HG02870 (cell line): ENCODE measurements at regions not wholly inside any gene's neighbourhood (a gene's known extent, or its start where the extent isn't known, plus 50 kb on each side); places are given as distances from the start of the nearest gene placed in this dataset.
"Not testable (repeated sequence)": the region's sequence is repeated elsewhere in the genome, so short reads cannot be mapped to it uniquely, and the experiment has no call there.

Experiments used
- ATAC-seq: cut with Tn5 transposase; IDR thresholded peaks from one replicate; pipeline ENCODE4 v1.9.1; 2021; ENCODE audit warnings: mild to moderate bottlenecking, moderate library complexity; ENCODE audit not compliant: unreplicated experiment

DNA sequence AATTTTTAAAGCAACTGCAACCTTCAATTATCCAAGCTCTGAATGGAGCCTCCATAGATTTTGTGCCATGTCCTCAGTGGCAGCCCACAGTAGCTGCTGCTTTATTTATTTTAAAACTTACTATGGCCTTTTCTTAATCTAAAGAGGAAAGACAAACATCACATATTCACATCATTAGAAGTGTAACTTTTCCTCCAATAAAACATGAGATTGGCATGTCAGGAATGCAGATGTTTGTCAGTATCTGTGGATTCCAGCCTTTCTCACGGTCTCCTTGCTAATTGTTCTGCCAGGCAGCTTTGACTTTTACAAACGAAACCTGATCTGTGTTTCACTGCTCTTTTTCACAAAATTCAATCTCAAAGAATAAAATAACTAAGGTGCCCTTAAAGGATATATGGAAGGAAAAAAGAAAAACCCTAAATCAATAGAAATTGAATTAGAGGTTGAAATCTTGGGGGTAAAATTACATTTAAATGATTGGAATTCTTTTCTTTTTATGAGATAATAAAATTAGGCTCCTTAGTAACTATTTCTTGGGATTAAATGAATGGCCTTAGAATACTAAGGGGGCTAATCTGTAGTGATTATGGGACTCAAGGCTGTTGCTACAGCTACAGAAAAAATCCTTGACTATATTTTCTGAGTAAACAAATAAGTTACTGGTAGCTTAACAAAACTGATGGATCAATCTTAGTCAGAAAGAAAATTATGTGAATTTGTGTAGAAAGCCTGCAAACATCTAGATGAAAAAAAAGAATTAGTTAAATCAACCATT, 151.3 kb downstream of the RTL9 start:
- ATAC-seq, result no peak

DNA sequence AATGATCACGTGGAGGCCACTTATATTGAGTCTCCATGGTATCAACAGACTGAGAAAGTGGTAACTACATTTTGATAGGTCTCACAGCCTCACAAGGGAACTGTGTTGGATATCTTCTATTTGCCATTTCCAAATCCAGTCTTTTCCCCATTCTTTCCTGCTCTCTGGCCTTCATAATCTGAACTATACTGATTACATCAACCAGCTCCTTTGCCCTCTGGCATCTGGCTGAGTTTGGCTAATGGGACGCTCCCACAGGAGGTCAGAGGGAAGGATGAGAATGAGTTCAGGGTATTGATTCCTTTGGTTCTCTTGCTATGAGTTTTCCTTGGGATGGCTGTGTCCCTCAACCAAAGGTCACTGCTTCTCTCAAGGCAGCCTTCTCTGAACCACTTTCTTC, 152.6 kb downstream of the RTL9 start:
- no peak for ATAC-seq

DNA sequence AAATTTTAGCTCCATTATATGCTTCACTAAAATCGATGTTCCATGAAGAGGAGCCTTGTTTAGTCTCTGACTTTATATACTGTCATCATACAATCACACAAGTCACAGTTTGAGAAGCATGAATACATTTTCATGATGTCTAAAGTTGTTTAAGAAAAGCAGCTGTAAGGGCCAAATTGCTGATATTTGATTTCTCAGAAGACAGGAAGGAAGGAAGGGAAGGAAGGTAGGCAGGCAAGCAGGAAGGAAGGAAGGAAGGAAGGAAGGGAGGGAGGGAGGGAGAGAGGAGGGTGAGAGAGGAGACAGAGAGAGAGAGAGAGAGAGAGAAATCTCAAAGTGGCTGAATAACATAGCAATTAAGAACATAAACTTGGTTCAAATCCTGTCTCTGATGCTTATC, 153.7 kb downstream of the RTL9 start:
- no peak for ATAC-seq

DNA sequence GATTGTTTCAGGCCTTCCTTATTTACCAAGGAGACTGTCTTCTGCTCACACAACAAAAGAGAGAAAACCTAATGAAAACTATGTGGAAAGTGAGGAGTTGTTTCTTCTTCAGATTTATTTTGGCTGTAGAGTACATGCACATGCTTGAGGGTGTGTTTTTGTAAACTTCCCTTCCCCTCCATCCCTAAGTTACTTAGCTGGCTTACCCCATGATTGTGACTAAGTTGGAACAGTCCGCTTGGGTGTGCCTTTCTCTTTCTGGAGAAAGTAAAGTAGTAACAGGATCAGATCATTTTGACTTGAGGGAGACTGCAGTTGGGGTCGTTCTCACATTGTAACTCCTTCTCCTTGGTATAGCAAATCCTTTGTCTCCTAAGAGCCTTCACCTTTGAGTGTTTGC, 155.9 kb downstream of the RTL9 start:
- ATAC-seq, result no peak

DNA sequence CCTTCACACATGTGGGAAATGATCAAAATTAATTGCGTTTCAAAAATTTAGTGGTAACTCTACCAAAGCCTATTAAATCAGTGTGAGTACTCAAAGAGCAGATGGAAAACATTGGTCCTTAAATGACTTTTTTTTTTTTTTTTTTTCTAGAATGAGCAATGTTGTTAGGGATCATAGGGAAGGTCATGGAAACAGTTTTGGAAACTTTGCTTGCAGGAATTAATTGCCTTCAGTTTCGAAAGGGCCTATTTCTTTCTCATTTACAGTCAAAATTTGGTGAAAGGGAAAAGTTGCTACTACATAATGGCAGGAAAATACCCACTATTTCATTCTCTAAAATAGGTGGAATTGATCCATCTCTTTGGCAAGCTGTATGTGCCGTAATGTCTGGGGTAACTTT, 160.9 kb downstream of the RTL9 start:
- ATAC-seq, result no peak

DNA sequence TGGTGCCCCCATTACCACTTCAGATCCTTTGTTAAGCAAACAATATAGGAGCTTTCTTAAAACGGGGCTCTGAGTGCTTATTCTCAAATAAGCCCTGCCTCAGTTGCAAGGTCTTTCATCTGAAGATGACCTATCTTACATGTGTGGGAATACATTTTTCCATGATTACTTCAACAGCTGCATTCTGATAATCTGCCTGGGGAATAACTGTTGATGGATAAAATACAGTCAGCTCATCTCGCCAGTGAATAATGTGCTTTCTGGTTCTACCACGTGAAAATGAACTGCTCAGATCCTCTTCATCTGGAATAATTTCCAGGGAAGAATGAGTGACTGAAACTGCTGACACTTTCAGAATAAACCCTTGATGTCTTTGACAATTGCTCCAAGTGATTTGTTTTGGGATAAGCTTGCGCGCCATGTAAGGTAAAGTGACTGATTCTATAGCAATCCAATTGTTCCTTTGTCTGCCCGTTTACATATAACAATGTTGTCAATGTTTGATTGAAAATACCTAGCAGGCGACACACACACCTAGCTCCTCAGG, 161.3 kb downstream of the RTL9 start:
- ATAC-seq, result no peak

DNA sequence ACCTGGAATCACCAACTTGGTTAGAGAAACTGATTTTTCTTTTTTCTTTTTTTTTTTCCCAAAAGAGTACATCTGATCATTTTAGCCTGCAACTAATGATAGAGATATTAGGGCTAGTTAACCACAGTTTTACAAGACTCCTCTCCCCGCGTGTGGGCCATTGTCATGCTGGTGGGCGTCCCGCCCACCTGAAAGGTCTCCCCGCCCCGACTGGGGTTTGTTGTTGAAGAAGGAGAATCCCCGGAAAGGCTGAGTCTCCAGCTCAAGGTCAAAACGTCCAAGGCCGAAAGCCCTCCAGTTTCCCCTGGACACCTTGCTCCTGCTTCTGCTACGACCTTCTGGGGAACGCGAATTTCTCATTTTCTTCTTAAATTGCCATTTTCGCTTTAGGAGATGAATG, 162.0 kb downstream of the RTL9 start:
- not testable (repeated sequence) for ATAC-seq

DNA sequence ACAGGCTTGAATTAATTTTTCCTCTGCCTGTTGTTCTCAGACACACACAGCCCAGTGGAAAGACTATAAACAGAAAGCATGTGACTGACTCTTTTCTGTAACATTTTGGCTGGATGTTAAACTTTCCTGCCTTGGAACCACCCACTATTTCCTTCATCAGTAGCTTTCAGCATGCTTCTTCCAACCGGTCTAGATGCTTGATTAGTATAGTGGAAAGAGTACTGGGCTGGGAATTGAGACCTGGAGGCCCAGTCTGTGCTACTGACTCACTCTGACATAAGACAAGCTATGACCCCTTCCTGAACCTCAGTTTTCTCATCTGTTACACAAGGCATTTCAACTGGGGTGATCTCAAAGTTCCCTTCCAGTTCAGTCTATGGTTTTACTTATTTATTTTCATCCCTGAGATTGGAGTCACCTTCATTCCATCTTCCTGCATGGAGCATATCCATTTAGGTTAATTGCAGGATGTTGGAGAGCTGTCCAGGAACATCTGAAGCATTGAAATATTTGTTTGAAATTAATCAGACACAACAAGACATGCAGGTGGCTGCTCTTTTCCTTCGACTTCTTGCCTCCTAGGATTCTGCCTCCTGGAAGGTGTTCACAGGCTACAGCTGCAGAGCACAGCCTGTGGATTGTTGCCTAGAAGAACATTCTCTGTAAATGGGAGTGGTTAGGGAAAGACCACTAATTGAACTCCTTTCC, 173.4 kb downstream of the RTL9 start:
- no peak for ATAC-seq

DNA sequence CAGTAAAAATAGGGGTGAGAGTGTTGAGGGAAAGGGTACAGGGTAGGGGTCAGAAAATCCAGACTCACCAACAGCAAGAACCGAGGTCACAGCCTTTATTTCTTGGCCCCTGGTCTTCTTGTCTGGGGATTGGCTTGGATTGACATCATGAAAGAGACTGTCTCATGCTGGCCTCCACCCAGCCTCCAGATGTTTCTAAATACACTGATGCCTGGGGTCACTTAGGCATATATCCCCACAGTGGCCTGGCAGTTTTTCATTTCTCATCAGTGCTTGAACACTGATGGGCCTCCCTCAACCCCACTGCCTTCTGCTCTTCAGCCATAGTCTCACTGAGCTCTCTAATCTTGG, 173.9 kb downstream of the RTL9 start:
- ATAC-seq, result no peak

DNA sequence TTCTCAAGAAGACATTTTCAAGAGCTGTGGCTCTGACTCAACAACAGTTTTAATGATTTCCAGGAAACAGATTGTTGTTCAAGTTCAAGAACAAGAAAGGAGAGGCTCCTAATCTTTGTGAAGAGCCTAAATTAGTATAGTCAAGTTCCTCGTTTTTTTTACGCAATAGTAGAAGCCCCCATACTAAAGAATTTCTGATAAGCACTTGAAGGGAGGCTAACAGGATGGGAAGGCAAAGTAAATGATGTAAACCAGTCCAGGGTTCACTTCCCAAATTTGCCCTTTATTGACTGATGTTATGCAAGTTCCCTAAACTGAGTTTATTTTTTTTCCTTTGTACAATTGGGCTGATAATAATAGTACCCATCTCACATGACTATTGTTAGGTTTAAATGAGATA, 178.2 kb downstream of the RTL9 start:
- no peak for ATAC-seq

DNA sequence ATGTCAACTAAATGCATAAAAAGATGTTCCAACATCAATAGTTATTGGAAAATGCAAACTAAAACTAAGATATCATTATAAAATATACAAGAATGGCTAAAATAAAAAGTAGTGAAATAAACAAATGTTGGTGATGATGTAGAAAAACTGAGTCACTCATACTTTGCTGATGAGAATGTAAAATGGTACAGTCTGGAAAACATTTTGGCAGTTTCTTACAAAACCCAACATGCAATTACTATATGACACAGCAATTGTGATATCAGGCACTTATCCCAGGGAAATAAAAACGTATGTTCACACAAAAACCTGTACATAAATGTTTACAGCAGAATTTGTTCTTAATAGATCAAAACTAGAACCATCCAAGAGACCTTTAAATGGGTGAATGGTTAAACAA, 182.6 kb downstream of the RTL9 start:
- ATAC-seq, result no peak

DNA sequence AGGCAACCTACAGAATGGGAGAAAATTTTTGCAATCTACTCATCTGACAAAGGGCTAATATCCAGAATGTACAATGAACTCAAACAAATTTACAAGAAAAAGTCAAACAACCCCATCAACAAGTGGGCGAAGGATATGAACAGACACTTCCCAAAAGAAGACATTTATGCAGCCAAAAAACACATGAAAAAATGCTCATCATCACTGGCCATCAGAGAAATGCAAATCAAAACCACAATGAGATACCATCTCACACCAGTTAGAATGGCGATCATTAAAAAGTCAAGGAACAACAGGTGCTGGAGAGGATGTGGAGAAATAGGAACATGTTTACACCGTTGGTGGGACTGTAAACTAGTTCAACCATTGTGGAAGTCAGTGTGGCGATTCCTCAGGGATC, 192.2 kb downstream of the RTL9 start:
- not testable (repeated sequence) for ATAC-seq

DNA sequence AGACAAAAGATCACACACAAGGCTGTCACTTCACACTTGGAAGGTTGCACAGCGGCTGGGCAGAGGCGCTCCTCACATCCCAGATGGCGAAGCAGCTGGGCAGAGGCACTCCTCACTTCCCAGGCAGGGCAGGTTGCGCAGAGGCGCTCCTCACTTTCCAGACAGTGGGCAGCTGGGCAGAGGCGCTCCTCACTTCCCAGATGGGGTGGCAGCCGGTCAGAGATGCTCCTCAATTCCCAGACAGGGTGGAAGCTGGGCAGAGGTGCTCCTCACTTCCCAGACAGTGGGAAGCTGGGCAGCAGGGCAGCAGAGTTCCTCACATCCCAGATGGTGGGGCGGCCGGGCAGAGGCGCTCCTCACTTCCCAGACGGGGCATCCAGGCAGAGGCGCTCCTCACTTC, 199.2 kb downstream of the RTL9 start:
- ATAC-seq, result no peak

DNA sequence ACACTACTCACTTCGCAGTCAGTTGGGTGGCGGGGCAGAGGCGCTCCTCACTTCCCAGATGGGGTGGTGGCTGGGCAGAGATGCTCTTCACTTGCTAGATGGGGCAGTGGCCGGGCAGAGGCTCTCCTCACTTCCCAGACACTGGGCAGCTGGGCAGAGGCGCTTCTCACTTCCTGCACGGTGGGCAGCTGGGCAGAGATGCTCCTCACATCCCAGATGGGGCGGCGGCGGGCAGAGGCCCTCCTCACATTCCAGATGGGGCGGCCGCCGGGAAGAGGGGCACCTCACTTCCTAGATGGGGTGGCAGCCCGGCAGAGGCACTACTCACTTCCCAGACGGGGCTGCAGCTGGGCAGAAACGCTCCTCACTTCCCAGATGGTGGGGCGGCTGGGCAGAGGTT, 199.8 kb downstream of the RTL9 start:
- no peak for ATAC-seq

DNA sequence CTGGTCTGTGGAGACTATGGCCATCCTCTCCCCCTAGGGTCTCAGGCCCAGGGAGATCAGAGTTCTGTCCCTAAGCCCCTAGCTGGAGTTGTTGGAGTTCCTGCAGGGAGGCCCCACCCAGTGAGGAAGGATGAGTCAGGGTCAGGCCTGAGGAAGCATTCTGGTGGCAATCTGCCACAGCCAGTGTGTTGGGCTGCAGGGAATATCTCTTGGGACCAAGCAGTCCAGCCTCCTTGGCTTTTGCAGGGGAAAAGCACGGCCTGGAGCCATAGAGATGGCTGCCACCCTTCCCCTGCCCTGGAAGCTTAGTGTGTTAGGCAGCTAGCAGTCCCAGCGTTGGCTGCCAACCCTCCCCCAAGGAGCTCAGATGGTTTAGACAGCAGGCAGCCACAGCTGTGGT, 202.4 kb downstream of the RTL9 start:
- ATAC-seq, result no peak

DNA sequence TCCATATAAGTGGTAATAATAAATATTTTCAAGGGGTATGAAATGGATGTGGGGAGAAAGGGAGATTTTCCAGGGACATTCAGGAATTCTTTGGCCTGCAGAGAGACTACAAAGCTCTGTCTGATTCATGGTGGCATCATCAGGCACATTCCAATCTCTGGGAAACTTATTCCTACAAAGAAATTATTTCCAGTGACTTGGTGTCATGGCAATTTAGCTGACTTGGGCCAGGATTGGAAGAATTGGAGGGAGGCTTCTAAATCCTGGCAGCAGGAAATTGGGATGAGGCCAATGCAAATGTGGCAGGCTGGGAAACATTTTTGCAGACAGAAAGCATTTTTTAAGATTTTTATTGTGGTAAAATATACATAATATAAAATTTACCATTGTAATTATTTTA, 204.6 kb downstream of the RTL9 start:
- no peak for ATAC-seq

DNA sequence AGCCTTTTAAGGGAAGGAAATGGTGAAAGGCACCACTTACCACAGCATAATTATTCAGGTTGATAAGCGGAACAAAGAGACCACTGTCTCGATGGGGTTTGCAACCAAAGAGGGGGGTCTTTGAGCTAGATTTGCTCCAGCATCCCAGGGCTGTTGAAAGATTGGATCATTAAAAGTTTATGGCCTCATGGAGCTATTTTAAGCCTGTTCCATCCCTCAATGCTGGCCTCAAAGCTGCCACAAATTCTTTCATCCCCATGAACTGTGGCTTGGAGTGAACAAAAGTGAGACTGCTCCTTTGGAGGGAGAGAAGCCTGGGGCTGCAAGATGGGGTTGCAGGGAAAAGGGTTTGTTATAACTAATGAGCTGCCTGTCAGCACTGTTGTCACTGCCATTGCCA, 209.8 kb downstream of the RTL9 start:
- ATAC-seq, result no peak

DNA sequence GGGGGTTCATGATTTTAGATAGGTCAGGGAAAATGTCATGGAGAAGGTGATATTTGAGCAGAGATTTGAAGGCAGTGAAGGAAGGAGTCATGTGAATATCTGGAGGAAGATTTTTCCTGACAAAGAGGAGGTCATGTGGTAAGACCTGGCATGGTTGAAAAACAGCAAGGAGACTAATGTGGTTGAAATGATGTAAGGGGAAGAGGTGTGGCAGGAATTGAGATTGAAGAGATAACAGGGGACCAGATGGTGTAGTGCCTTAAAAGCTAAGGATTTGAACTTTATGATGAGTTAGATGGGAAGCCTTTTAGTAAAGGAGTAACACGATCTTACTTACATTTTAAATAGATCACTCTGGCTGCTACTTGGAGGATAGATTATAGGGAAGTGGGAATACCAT, 210.9 kb downstream of the RTL9 start:
- no peak for ATAC-seq

DNA sequence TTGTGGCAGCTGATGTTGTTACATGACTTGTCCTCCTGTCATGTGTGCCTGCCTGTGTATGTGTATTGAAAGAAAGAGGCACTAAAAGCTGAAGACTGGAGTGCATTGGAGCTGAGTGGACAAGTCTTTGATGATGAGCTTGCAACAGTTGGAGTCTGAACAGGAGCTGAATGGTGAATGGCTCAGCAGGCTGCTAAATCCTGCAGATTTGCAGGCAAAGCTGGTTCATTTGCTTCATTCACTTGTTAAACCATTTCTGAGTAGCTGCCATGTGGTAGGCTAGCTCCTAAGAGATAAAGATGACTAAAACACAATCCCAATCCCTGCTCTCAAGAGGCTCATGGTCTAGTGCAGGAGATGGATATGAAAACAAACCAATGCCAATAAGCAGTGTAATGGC, 217.3 kb downstream of the CHRDL1 start:
- no peak for ATAC-seq

DNA sequence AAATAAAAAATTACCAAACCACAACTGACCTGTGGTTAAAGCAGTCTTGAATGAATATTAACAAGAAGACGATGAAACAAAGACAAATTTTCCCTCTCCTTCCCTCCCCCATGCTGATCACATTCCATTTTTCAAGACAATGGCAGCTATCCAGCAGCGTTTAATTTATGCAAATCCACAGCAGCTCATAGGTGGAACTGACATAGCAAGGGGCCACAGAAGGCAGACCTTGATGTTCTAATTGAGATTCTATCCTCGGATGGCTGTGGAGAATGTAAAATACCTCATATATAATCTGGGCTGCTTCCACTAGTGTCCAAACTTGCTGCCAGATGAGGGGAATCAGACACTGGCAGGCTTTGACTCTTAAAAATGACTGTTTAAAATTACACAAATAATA, 211.5 kb downstream of the CHRDL1 start:
- ATAC-seq, result no peak

DNA sequence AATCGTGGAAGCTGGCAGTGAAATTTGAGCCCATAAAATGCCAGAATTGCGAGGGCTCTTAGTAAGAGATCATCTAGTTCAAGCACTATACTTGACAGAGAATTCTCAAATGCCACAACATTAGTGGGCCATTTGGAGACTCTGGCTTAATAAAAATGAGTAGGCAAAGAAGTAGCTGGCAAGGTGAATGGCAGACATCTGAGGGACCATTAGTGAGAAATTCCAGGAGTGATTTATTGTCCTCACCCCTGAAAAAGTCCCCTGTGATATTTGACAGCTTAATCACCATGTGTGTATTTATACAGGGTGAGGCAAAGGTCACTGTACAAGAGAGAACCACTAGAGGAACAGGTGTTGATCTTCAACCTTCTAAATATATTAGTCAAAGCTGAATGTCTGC, 207.5 kb downstream of the CHRDL1 start:
- no peak for ATAC-seq

DNA sequence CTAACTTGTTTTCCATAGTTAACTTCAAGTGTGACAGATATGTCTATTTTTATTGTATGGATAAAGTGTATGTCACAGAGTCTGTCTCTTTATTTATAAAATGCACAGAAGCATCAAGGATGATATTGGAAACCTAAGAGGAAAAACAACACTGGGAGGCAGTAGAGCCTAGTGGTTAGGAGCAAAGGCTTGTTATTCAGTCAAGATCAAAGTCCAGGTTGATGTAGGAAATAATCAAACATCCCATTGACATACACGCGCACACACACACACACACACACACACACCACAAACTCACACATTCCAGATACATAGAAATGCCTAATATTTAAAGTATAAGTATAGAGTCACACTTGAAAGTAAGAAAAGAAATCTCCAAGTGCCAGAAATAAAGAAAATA, 206.8 kb downstream of the CHRDL1 start:
- no peak for ATAC-seq
